ENCODE measurements at regions not wholly inside any gene's neighbourhood (a gene's known extent, or its start where the extent isn't known, plus 50 kb on each side); places are given as distances from the start of the nearest gene placed in this dataset.

- no peak for TF ChIP-seq CTCF (IDR thresholded peaks at IDR 0.05)
- TF ChIP-seq POLR2A (IDR thresholded peaks at IDR 0.05) = no peak
Observed at GRCh38 chr2:81483254-81483653, 1178.7 kb upstream of the LRRTM1 start.

All from testis (tissue), 2 donors.